GM12878 (cell line): ENCODE measurements at regions not wholly inside any gene's neighbourhood (a gene's known extent, or its start where the extent isn't known, plus 50 kb on each side); places are given as distances from the start of the nearest gene placed in this dataset.

Source experiments
- ATAC-seq: fragments of 200-7000 bp; cut with Tn5 transposase; 3 replicates; pipeline ENCODE4 v1.9.1; 2020; ENCODE audit warnings: mild to moderate bottlenecking, moderate library complexity
- BruUV-seq: library from RNA; stranded (reverse); fragments of 400-500 nt; replicated peaks from 2 replicates; lab custom pipeline; 2021; lab: Mats Ljungman, UMichigan
- CTCF ChIA-PET: fragments of 300-600 bp; sonication (Branson Sonifier 250); formaldehyde crosslinking; extraction: SDS; loops from one replicate; lab custom pipeline; 2021; ENCODE audit warnings: inconsistent platforms; lab: Yijun Ruan, JAX
- POLR2A ChIA-PET: fragments of 350-600 bp; formaldehyde crosslinking; extraction: SDS; loops from one replicate; lab custom pipeline; 2021; ENCODE audit warnings: inconsistent platforms; lab: Charles Lee
- RAD21 ChIA-PET: fragments of 300-600 bp; sonication (Branson Sonifier 250); formaldehyde crosslinking; loops from one replicate; lab custom pipeline; 2023; ENCODE audit warnings: antibody characterized with exemption; ENCODE audit not compliant: unreplicated experiment; lab: Charles Lee
- SMC1A ChIA-PET: fragments of 300-600 bp; sonication (Branson Sonifier 250); formaldehyde crosslinking; loops from one replicate; lab custom pipeline; 2023; ENCODE audit not compliant: unreplicated experiment, uncharacterized antibody; lab: Charles Lee
- DNase-seq: peaks from one replicate; pipeline ENCODE4 v3.0.0-alpha.2; 2011; ENCODE audit warnings: low read depth, low spot score
- FAIRE-seq: peaks from 3 replicates; lab custom pipeline; 2011; peaks lifted over from hg19 to GRCh38; lab: Jason Lieb, UNC
- H2AFZ ChIP-seq: 2 replicates; pipeline ENCODE4 v1.6.0; 2011; ENCODE audit warnings: low read depth, low read length, control low read depth; ENCODE audit not compliant: control insufficient read depth
- H3K27ac ChIP-seq: 2 replicates; pipeline ENCODE4 v1.5.1; 2011; ENCODE audit warnings: control low read depth; ENCODE audit not compliant: control insufficient read depth, insufficient read depth
- H3K27me3 ChIP-seq, 2 experiments: replicated peaks in 1 of 2; 2 replicates each; pipeline versions ENCODE4 v1.6.0 to v1.6.1; 2011; ENCODE audit warnings: low read length in 1 of 2; ENCODE audit not compliant: control insufficient read depth in 2 of 2, insufficient read depth in 2 of 2
- H3K36me3 ChIP-seq, 2 experiments: 2 replicates each; pipeline ENCODE4 v1.5.1; 2011; ENCODE audit warnings: low read length in 1 of 2; ENCODE audit not compliant: control insufficient read depth in 2 of 2, insufficient read depth in 2 of 2
- H3K4me1 ChIP-seq: 2 replicates; pipeline ENCODE4 v1.6.1; 2011; ENCODE audit warnings: mild to moderate bottlenecking, low read length, moderate library complexity, mixed read lengths; ENCODE audit not compliant: control insufficient read depth, insufficient read depth
- H3K4me2 ChIP-seq: 2 replicates; pipeline ENCODE4 v1.6.0; 2011; ENCODE audit warnings: control low read depth; ENCODE audit not compliant: control insufficient read depth, insufficient read depth
- H3K4me3 ChIP-seq: fragments of 200-600 bp; sonication (generic); 2 replicates; pipeline ENCODE4 v1.5.1; 2016
- H3K79me2 ChIP-seq: 2 replicates; pipeline ENCODE4 v1.6.0; 2011; ENCODE audit warnings: low read length; ENCODE audit not compliant: control insufficient read depth, insufficient read depth
- H3K9ac ChIP-seq: 2 replicates; pipeline ENCODE4 v1.8.0; 2011; ENCODE audit warnings: low read length, control low read depth, mixed read lengths; ENCODE audit not compliant: control insufficient read depth, insufficient read depth
- H3K9me3 ChIP-seq: replicated peaks from 3 replicates; pipeline ENCODE4 v1.5.1; 2011; ENCODE audit warnings: mild to moderate bottlenecking, low read length; ENCODE audit not compliant: control insufficient read depth, insufficient read depth
- H4K20me1 ChIP-seq: 2 replicates; pipeline ENCODE4 v1.6.0; 2011; ENCODE audit not compliant: control insufficient read depth, insufficient read depth
- ATF7 ChIP-seq: fragments of 450-650 bp; IDR thresholded peaks from 2 replicates; pipeline ENCODE4 v1.6.1; 2016; ENCODE audit warnings: low read depth, mild to moderate bottlenecking
- EGR1 ChIP-seq, 2 experiments: IDR thresholded peaks; 1 replicate in 1 of 2; 2 replicates in 1 of 2; pipeline ENCODE4 v1.6.1; 2011 to 2012; ENCODE audit warnings: low read depth in 2 of 2, low read length in 2 of 2, borderline replicate concordance in 1 of 2, mild to moderate bottlenecking in 1 of 2, moderate library complexity in 1 of 2
- GATAD2B ChIP-seq: fragments of 450-650 bp; conservative IDR thresholded peaks from 2 replicates; pipeline ENCODE4 v1.6.1; 2017; ENCODE audit warnings: low read depth, mild to moderate bottlenecking, moderate library complexity
- HCFC1 ChIP-seq: fragments of 150-350 bp; IDR thresholded peaks from 2 replicates; pipeline ENCODE4 v1.6.1; 2014; ENCODE audit warnings: low read length
- SMAD1 ChIP-seq: fragments of 450-650 bp; IDR thresholded peaks from 2 replicates; pipeline ENCODE4 v1.6.1; 2018; ENCODE audit warnings: mild to moderate bottlenecking, low read depth; ENCODE audit not compliant: partially characterized antibody
- TCF7 ChIP-seq: IDR thresholded peaks from 2 replicates; pipeline ENCODE4 v1.6.1; 2014; ENCODE audit warnings: antibody characterized with exemption, borderline replicate concordance
- WGBS: methylation state at CpG from one replicate; pipeline ENCODE4 v1.1.6; 2016; ENCODE audit warnings: low lambda C conversion rate; ENCODE audit not compliant: insufficient replicate concordance, insufficient coverage; ENCODE audit errors: missing lambda C conversion rate; 5-methylcytosine and 5-hydroxymethylcytosine counted together
- in situ Hi-C: fragments of 300-500 bp; cut with MboI; formaldehyde crosslinking; loops from 9 replicates; pipeline ENCODE4 v1.14.3; 2018; ENCODE audit warnings: mixed read lengths
- intact Hi-C: fragments of 100-400 bp; cut with micrococcal nuclease; formaldehyde crosslinking; loops from one replicate; pipeline ENCODE4 v1.14.2; 2022; ENCODE audit not compliant: unreplicated experiment
- TF ChIP-seq, protein P1 (sequence below): IDR thresholded peaks from 2 replicates; pipeline ENCODE4 v1.6.1; 2012; ENCODE audit warnings: low read depth, low read length, improper control_type of control experiment

DNA sequence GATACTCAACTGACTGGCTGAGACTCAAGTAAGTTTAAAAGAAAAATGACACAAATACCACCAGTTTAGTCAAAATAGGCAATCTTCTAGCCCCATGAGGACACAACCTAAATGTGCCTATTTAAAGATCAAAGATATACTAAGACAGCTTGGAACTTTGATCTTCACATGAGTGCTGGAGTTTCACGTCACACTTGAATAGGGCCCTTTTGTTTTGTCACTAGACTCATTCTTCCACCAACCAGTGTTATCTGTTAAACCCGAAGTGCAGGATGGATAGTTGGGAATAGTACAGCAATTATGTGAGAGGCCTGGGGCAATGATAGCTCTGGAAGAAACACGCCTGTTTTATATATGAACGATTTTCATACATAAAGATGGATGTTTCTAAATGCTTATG is 792.8 kb upstream of the NUDT12 start:
- H3K4me2 ChIP-seq, result no peak overlapping the region
- H3K4me1 ChIP-seq, result no peaks in the 10 kb centered on the region
- H3K27me3 ChIP-seq, result no peaks in the 10 kb centered on the region
- ChIA-PET POLR2A (no interaction called here), SMC1A (no interaction called here), RAD21 (interaction anchor here (1.3 kb wide), 1 partner anchor 8 kb away, joined by 4 read pairs; no protein-coding TSS in a partner anchor), CTCF (no interaction called here)
- in situ Hi-C loops (no loop called here), intact Hi-C loops (no loop called here)
- peak; percentile 66; the same call in 1 of the 2 replicates for TF ChIP-seq TCF7
- TF ChIP-seq HCFC1, result no peak
- no peak overlapping the region for H2AFZ ChIP-seq
- DNase-seq (no peak), FAIRE-seq (no peak), ATAC-seq (peak; percentile 41)
- 19% methylated on average over 4 of the region's 4 CpGs for WGBS
- no peak overlapping the region for H3K4me3 ChIP-seq
- H3K9ac ChIP-seq, result no peak overlapping the region
- no peaks in the 10 kb centered on the region for H4K20me1 ChIP-seq
- H3K36me3 ChIP-seq, result no peaks in the 10 kb centered on the region
- H3K79me2 ChIP-seq, result no peaks in the 10 kb centered on the region
- no peak overlapping the region for H3K27ac ChIP-seq
- no TSS peak for BruUV-seq
- no peaks in the 10 kb centered on the region for H3K9me3 ChIP-seq

DNA sequence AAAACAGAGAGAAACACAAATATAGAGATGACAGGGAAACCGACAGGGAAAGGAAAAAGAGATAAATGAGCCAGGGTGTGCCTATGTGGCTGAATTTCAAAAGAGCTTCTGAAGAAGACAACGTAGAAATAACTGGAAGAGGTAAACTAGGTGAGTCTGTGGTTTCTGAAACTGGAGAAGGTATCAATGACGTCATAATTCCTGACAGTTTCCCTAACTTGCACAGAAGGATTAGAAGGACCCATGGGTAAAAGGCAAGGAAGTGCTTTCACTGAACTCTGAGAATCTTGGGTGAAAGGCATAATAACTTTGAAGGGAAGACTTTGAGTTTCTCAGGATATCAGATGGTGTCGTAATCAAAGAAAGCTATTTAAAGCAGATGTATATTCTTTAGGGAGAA is 790.8 kb upstream of the NUDT12 start:
- no peaks in the 10 kb centered on the region for H3K79me2 ChIP-seq
- POLR2A ChIA-PET, result no interaction called here
- no peak for TF ChIP-seq GATAD2B
- TF ChIP-seq ATF7, result peak; percentile 81
- TF ChIP-seq EGR1 (IDR thresholded peaks at IDR 0.05; ENCODE audit: borderline replicate concordance in 1 of 2, low read depth in 2 of 2, low read length in 2 of 2), result no peak
- no peak for TF ChIP-seq SMAD1
- TF ChIP-seq, protein P1, sequence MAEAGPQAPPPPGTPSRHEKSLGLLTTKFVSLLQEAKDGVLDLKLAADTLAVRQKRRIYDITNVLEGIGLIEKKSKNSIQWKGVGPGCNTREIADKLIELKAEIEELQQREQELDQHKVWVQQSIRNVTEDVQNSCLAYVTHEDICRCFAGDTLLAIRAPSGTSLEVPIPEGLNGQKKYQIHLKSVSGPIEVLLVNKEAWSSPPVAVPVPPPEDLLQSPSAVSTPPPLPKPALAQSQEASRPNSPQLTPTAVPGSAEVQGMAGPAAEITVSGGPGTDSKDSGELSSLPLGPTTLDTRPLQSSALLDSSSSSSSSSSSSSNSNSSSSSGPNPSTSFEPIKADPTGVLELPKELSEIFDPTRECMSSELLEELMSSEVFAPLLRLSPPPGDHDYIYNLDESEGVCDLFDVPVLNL, result no peak
- TF ChIP-seq, all 136 proteins: peak for 1
- H3K27ac ChIP-seq, result no peak overlapping the region
- no peaks in the 10 kb centered on the region for H3K36me3 ChIP-seq
- H4K20me1 ChIP-seq, result no peaks in the 10 kb centered on the region
- no peaks in the 10 kb centered on the region for H3K9me3 ChIP-seq
- BruUV-seq, result no TSS peak
- ChIA-PET SMC1A (interaction anchor here (1.0 to 1.4 kb wide), 2 partner anchors 10 to 60 kb away, joined by 3 to 6 read pairs; no protein-coding TSS in a partner anchor), CTCF (interaction anchor here (1.5 to 1.6 kb wide), 2 partner anchors 10 to 15 kb away, joined by 3 to 5 read pairs; no protein-coding TSS in a partner anchor), RAD21 (no interaction called here)
- FAIRE-seq (no peak), ATAC-seq (no peak), DNase-seq (no peak)
- intact Hi-C loops (no loop called here), in situ Hi-C loops (no loop called here)
- no peak overlapping the region for H3K4me3 ChIP-seq
- no peaks in the 10 kb centered on the region for H3K27me3 ChIP-seq
- H3K4me2 ChIP-seq, result no peak overlapping the region
- H2AFZ ChIP-seq, result no peak overlapping the region
- no peak overlapping the region for H3K9ac ChIP-seq
- 20% methylated on average over 4 of the region's 4 CpGs for WGBS
- no peaks in the 10 kb centered on the region for H3K4me1 ChIP-seq
